IPS-20b (cell line): ENCODE measurements at regions not wholly inside any gene's neighbourhood (a gene's known extent, or its start where the extent isn't known, plus 50 kb on each side); places are given as distances from the start of the nearest gene placed in this dataset.

Experiments used
- H3K27ac ChIP-seq: one replicate; pipeline ENCODE4 v1.5.1; 2013; ENCODE audit warnings: low read length
- H3K27me3 ChIP-seq: 2 replicates; pipeline ENCODE4 v1.6.1; 2013; ENCODE audit warnings: mild to moderate bottlenecking, low read length, inconsistent platforms; ENCODE audit not compliant: insufficient read depth
- H3K36me3 ChIP-seq: 2 replicates; pipeline ENCODE4 v1.6.1; 2013; ENCODE audit warnings: low read depth, mild to moderate bottlenecking, inconsistent platforms, low read length, moderate library complexity; ENCODE audit not compliant: insufficient read depth
- H3K4me1 ChIP-seq: 2 replicates; pipeline ENCODE4 v1.6.1; 2013; ENCODE audit warnings: mild to moderate bottlenecking, control low read depth, inconsistent platforms, low read length, moderate library complexity; ENCODE audit not compliant: insufficient read depth
- H3K4me3 ChIP-seq: 2 replicates; pipeline ENCODE4 v1.5.1; 2013; ENCODE audit warnings: mild to moderate bottlenecking, low read length, inconsistent platforms
- H3K9ac ChIP-seq: 2 replicates; pipeline ENCODE4 v1.6.1; 2013; ENCODE audit warnings: low read depth, mild to moderate bottlenecking, inconsistent platforms, low read length, moderate library complexity
- H3K9me3 ChIP-seq: 2 replicates; pipeline ENCODE4 v1.6.1; 2013; ENCODE audit warnings: mild to moderate bottlenecking, low read depth, low read length, inconsistent platforms; ENCODE audit not compliant: insufficient read depth

DNA sequence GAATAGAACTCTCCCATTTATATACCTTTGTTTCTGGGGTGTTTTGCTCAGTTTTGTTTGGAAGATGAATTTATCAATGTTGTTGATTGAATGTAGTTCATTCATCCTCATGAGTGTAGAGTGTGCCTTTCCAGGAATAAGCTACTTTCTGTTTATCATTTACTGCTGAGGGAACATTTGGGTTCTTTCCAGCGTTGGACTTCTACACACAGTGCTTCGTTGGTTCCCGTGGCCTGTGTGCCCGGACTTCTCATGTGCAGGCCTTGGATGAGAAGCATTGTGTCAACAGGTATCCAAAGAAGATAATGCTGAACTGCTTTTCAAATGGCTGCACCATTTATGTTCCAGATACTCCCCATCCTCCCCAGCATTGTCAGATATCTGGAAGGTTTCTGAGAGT is 107.6 kb upstream of the TNS3 start:
- Histone ChIP-seq H3K4me1 (no peaks in the 10 kb centered on the region), H3K36me3 (no peaks in the 10 kb centered on the region), H3K27me3 (no peaks in the 10 kb centered on the region), H3K9ac (no peak overlapping the region), H3K27ac (no peak overlapping the region), H3K4me3 (no peak overlapping the region), H3K9me3 (no peaks in the 10 kb centered on the region)

DNA sequence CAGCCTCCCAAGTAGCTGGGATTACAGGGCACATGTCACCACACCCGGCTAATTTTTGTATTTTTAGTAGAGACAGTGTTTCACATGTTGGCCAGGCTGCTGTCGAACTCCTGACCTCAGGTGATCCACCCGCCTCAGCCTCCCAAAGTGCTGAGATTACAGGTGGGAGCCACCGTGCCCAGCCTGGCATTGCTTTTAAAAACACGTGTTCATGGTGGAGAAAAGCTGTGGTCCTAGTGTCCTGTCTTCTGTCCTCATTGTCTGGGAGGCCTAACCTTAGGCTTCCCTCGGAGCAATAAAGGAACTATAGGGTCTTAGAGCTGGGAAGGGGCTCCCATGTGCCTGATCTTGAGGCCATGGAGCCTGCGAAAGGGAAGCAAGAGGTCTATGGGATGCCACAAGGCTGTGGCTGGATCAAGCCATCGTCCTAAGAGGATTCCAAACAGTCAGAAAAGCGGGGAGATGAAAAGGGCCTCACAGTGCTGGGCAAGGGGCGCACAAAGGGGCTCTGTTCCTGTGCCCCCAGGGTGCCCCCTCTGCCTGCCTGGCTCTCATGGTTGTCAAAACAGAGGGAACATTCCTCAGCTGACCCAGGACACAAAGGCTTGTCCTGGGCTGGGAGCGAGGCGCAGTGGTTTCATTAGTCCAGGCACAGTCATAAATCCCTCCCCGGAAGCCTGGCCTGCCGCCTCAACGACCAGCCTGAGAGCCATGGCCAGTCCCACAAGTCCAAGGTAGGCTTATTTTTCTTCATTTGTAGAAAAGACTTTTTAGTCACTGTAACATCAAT is 106.6 kb upstream of the TNS3 start:
- H3K4me1 ChIP-seq = no peaks in the 10 kb centered on the region
- no peaks in the 10 kb centered on the region for H3K27me3 ChIP-seq
- no peaks in the 10 kb centered on the region for H3K36me3 ChIP-seq
- no peak overlapping the region for H3K4me3 ChIP-seq
- no peaks in the 10 kb centered on the region for H3K9me3 ChIP-seq
- no peak overlapping the region for H3K27ac ChIP-seq
- no peak overlapping the region for H3K9ac ChIP-seq

DNA sequence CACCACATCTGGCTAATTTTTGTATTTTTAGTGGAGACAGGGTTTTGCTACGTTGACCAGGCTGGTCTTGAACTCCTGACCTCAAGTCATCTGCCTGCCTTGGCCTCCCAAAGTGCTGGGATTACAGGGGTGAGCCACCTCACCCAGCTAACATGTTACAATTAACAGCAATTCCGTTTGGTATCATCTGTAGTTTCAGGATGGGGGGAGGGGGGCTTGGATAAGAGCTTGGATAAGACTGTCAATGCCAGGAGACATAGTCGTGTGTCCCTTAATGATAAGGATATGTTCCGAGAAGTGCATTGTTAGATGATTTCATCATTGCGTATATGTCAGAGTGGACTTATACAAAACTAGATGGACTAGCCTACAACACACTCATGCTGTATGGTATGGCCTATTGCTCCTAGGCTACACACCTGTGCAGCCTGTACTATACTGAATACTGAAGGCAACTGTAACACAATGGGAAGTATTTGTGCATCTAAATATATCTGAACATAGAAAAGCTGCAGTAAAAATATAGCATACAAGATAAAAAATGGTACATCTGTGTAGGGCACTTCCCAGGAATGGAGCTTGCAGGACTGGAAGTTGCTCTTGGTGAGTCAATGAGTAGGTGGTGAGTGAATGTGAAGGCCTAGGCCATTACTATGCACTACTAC is 103.9 kb upstream of the TNS3 start:
- H3K27ac ChIP-seq = no peak overlapping the region
- no peaks in the 10 kb centered on the region for H3K9me3 ChIP-seq
- H3K36me3 ChIP-seq = no peaks in the 10 kb centered on the region
- no peaks in the 10 kb centered on the region for H3K27me3 ChIP-seq
- no peak overlapping the region for H3K9ac ChIP-seq
- H3K4me3 ChIP-seq = no peak overlapping the region
- peaks cover 5% of the 10 kb centered on the region; the same call in 1 of the 2 replicates for H3K4me1 ChIP-seq

DNA sequence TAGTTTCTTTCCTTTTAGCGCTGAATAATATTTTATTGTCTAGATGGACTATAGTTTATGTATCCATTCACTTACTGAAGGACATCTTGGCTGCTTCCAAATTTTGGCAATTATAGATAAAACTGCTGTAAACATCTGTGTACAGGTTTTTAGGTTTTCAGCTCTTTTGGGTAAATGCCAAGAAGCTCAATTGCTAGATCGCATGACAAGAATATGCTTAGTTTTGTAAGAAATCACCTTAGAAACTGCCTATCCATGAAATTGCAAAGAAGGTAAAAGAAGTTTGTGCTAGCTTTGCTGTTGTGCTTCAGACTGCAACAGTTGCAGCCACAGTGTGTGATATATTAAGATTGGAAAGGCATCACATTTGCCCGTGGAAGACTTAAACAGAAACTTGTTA is 103.2 kb upstream of the TNS3 start:
- Histone ChIP-seq H3K27me3 (no peaks in the 10 kb centered on the region), H3K9ac (no peak overlapping the region), H3K4me3 (no peak overlapping the region), H3K9me3 (no peaks in the 10 kb centered on the region), H3K27ac (no peak overlapping the region), H3K4me1 (peaks cover 5% of the 10 kb centered on the region; the same call in 1 of the 2 replicates), H3K36me3 (no peaks in the 10 kb centered on the region)

DNA sequence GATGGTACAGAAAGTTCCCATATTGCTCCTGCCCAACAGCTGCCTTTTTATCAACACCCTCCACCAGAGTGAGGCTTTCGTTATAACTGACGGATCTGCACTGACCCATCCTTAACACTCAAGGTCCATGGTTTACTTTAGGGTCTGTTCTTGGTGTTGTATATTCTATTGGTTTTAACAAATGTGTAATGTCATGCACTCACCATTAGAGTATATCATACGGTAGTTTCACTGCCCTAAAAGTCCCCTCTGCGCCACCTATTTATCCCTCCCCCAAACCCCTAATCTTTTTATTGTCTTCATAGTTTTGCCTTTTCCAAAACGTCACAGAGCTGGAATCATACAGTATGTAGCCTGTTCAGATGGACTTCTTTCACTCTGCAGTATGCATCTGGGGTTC is 102.8 kb upstream of the TNS3 start:
- no peak overlapping the region for H3K9ac ChIP-seq
- no peak overlapping the region for H3K4me3 ChIP-seq
- no peaks in the 10 kb centered on the region for H3K27me3 ChIP-seq
- H3K4me1 ChIP-seq = peaks cover 9% of the 10 kb centered on the region; the same call in 1 of the 2 replicates
- H3K9me3 ChIP-seq = no peaks in the 10 kb centered on the region
- no peaks in the 10 kb centered on the region for H3K36me3 ChIP-seq
- no peak overlapping the region for H3K27ac ChIP-seq

DNA sequence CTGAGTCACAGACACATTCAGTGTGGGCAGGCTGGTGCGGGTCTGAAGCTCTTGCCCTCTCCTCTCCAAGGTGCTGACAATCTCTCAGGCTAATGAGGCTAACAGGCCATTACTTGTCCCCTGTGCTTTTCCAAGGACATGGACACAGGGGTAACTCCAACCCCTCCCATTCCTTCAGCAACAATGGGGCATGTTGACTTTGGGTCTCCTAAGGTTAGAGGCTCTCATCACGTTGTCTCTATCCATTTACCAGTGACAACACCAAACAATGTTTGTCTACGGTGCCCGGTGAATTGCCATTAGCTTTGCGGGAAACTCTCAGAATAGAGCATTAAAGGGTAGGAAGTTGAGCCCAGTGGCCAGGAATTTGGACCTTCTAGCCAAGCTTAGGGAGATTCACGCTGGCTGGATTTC is 101.6 kb upstream of the TNS3 start:
- Histone ChIP-seq H3K9ac (no peak overlapping the region), H3K36me3 (no peaks in the 10 kb centered on the region), H3K4me3 (no peak overlapping the region), H3K9me3 (no peaks in the 10 kb centered on the region), H3K27me3 (no peaks in the 10 kb centered on the region), H3K4me1 (peaks cover 13% of the 10 kb centered on the region), H3K27ac (no peak overlapping the region)

DNA sequence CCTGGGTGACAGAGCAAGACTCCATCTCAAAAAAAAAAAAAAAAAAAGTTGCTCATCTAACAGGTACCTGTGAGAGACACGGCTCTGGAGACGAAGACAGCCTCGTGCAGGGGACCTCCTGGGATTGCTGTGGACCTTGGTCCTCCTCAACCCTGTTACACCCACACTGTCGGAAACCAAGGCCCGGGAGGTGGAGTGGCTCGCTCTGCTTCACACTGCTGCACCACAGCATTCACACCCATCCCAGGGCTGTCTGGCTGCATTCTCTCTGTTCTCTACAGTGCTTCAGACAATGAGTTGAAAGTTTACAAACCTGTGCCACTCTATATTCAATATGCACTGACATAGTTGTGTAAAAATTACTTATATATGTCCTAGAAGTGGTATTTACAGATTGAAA is 101.0 kb upstream of the TNS3 start:
- Histone ChIP-seq H3K27ac (no peak overlapping the region), H3K9ac (no peak overlapping the region), H3K4me1 (peaks cover 17% of the 10 kb centered on the region), H3K4me3 (no peak overlapping the region), H3K36me3 (no peaks in the 10 kb centered on the region), H3K27me3 (no peaks in the 10 kb centered on the region), H3K9me3 (no peaks in the 10 kb centered on the region)

DNA sequence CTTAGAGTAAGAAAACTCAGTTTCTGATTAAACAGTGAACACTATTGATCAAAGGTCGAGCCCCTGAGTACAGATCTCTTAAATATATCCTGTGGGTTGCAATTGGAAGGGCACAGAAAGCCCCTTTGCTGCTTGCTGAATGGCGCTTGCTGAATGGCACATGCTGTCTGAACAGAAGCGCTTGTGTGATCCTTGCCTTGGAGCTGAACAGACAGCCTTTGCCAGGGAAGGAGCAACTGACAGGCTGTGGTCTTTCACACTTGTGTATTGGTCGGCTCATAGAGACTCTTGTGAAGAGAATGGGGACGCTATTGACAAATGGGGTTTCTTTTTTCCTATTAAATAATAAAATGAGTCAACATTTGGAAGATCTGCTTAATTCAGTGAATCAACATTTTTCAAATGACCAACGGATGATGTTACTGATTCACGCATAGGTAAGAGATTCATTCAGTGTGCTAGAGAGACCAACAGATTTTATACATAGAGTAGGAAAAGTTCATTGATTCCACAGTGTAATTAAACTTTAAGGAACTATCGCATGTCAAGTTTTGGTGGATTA is 99.4 kb upstream of the TNS3 start:
- Histone ChIP-seq H3K36me3 (no peaks in the 10 kb centered on the region), H3K27ac (no peak overlapping the region), H3K4me3 (peak overlapping the region; percentile 13; the same call in 1 of the 2 replicates), H3K27me3 (no peaks in the 10 kb centered on the region), H3K9me3 (peaks cover 7% of the 10 kb centered on the region; the same call in 1 of the 2 replicates), H3K9ac (no peak overlapping the region), H3K4me1 (peaks cover 17% of the 10 kb centered on the region)

DNA sequence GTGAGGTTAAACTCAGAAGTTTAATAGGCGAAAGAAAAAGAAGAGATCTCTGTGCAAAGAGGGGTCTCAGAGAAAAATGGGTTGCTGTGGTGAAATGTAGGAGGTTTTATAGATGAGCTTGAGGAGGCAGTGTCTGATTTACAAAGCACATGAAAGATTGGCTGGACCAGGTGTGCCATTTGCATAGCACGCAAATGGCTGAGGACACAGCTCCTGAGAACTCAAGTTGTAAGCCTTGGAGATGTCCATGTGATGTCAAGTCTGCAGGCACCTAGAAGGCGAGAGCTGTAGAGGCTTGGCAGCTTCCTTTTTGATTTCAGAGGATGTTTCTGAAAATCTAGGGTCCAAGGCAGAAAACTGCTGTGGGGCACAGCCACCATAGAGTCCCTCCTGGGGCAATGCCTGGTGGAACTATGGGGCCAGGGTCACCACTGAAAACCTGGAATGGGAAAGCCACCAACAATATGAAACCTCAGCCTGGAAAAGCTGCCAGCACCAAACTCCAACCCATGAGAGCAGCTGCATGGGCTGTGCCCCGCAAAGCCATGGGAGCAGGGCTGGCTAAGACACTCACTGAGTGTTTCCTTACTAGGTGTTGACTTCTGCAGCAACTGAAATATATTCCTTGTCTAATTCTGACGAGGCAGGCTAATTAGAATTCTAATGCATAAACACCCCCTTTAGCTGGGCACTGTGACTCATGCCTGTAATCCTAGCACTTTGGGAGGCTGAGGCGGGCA is 96.9 kb upstream of the TNS3 start:
- Histone ChIP-seq H3K27me3 (no peaks in the 10 kb centered on the region), H3K4me3 (no peak overlapping the region), H3K9me3 (peaks cover 7% of the 10 kb centered on the region; the same call in 1 of the 2 replicates), H3K36me3 (no peaks in the 10 kb centered on the region), H3K9ac (no peak overlapping the region), H3K27ac (no peak overlapping the region), H3K4me1 (peaks cover 17% of the 10 kb centered on the region)

DNA sequence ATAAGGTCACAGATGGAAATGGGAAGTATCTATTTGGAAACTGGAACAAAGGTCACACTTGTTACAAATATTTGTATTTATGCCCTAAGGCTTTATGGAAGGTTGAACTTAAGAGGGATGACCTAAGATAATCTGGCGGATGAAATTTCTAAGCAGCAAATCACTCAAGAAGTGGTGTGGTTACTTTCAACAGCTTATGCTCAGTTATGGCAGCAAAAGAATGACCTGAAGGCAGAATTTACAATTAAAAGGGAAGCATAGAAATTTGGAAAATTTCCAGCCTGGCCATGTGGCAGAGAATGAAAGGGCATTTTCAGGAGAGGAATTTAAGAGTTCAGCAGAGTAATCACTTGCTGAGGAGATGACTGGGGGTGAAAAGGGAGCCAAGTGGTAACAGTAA is 95.8 kb upstream of the TNS3 start:
- peaks cover 7% of the 10 kb centered on the region; the same call in 1 of the 2 replicates for H3K9me3 ChIP-seq
- H3K4me3 ChIP-seq = no peak overlapping the region
- H3K9ac ChIP-seq = no peak overlapping the region
- no peak overlapping the region for H3K27ac ChIP-seq
- H3K36me3 ChIP-seq = no peaks in the 10 kb centered on the region
- no peaks in the 10 kb centered on the region for H3K27me3 ChIP-seq
- peaks cover 26% of the 10 kb centered on the region for H3K4me1 ChIP-seq

DNA sequence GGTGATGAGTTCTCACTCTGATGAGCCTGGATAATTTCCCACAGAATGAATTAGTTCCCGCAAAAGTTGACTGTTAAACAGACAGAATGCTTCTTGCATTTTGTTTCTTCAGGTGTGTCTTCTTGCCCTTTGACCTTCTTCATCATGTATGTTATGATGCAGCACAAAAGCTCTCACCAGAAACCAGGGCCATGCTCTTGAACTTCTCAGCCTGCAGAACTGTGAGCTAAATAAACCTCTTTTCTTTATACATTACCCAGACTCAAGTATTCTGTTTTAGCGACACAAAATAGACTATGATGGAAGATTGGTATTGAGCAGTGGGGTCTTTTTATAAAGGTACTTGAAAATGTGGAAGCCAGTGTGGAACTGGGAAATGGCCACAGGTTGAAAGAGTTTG is 95.2 kb upstream of the TNS3 start:
- Histone ChIP-seq H3K36me3 (no peaks in the 10 kb centered on the region), H3K9me3 (peaks cover 7% of the 10 kb centered on the region; the same call in 1 of the 2 replicates), H3K4me1 (peaks cover 31% of the 10 kb centered on the region), H3K4me3 (no peak overlapping the region), H3K27me3 (no peaks in the 10 kb centered on the region), H3K27ac (no peak overlapping the region), H3K9ac (no peak overlapping the region)
